Heart right ventricle (tissue), 16 donors: ENCODE measurements at regions not wholly inside any gene's neighbourhood (a gene's known extent, or its start where the extent isn't known, plus 50 kb on each side); places are given as distances from the start of the nearest gene placed in this dataset.

Experiments
- ATAC-seq, 8 donors: fragments of 200-7000 bp; cut with Tn5 transposase; one replicate each; pipeline ENCODE4 v1.9.1; 2020; ENCODE audit warnings: mild to moderate bottlenecking in 8 of 8, moderate library complexity in 8 of 8, moderate number of reproducible peaks in 1 of 8
- DNase-seq, 2 donors: peaks; one replicate each; pipeline ENCODE4 v3.0.0-alpha.2; 2020
- H3K27ac ChIP-seq, 10 donors: fragments of 200-600 bp; sonication (generic) in 2 of 10; one replicate each; pipeline versions ENCODE4 v1.5.0 to v1.8.0; 2020 to 2022; ENCODE audit warnings: mild to moderate bottlenecking in 3 of 10
- H3K27me3 ChIP-seq, 7 donors: fragments of 200-600 bp; one replicate each; pipeline ENCODE4 v1.8.0; 2021 to 2022; ENCODE audit warnings: mild to moderate bottlenecking in 2 of 7
- H3K36me3 ChIP-seq, 9 donors: fragments of 200-600 bp; sonication (generic) in 1 of 9; one replicate each; pipeline versions ENCODE4 v1.5.0 to v1.8.0; 2020 to 2022; ENCODE audit warnings: mild to moderate bottlenecking in 2 of 9
- H3K4me1 ChIP-seq, 9 donors: fragments of 200-600 bp; sonication (generic) in 1 of 9; one replicate each; pipeline versions ENCODE4 v1.5.0 to v1.8.0; 2020 to 2022; ENCODE audit warnings: mild to moderate bottlenecking in 4 of 9
- H3K4me3 ChIP-seq, 10 donors: fragments of 200-600 bp; sonication (generic) in 2 of 10; one replicate each; pipeline versions ENCODE4 v1.5.0 to v1.8.0; 2020 to 2022; ENCODE audit warnings: mild to moderate bottlenecking in 7 of 10, moderate library complexity in 2 of 10
- H3K9me3 ChIP-seq, 11 donors: fragments of 200-600 bp in 10 of 11; sonication (generic) in 2 of 11; one replicate each; pipeline versions ENCODE4 v1.5.0 to v1.8.0; 2013 to 2022; ENCODE audit warnings: mild to moderate bottlenecking in 2 of 11, control low read depth in 1 of 11, moderate library complexity in 1 of 11
- WGBS, 2 donors: extraction: QIAGEN DNeasy Blood & Tissue Kit; methylation state at CpG; one replicate each; pipeline ENCODE4 v1.1.7; 2013; ENCODE audit warnings: inconsistent platforms in 1 of 2; 5-methylcytosine and 5-hydroxymethylcytosine counted together
- intact Hi-C, 10 donors: fragments of 100-400 bp; cut with DNase I; formaldehyde crosslinking; loops; one replicate each; pipeline versions ENCODE4 v1.11.1 to v1.14.2; 2022
- TF ChIP-seq, protein P1 (sequence below), 9 donors: fragments of 200-600 bp; sonication (generic) in 2 of 9; IDR thresholded peaks; one replicate each; pipeline versions ENCODE4 v1.5.0 to v1.8.0; 2021 to 2022; ENCODE audit warnings: antibody characterized with exemption in 9 of 9, mild to moderate bottlenecking in 5 of 9, moderate library complexity in 1 of 9
- donor health status: Arrhythmogenic right ventricular cardiomyopathy.
- donor health status: ischemic (EF 13 %, LVEDD 7.1; RV severe dilation, severe dysfunction).
- donor health status: healthy with polysubstance abuse.
- donor health status: DM: no; HTN: yes; CAD: no.
- donor health status: DM: no; HTN: no; CAD: no.
- donor health status: ischemic (EF 25% LVEDD 6.9; RV normal size, moderate dysfunction).
- donor health status: ischemic (EF 25% LVEDD 5.7; RV mildly dilated, moderate dysfunction).
- donor health status: healthy.
- donor health status: DM: yes; HTN: yes; CAD: no.
- donor health status: Ischemic cardiomyopathy.
- donor health status: ischemic (EF 35%, LVEDD 5.7; RV mildly dilated, moderate dysfunction).
- donor health status: nonischemic (EF 11% LVEDD 7.7; RV severe dilation, severe dysfunction).
- donor health status: DM: yes; HTN: yes; CAD: no.
- donor health status: PGD.
- donor health status: ischemic (EF 29% LVEDD 5.4; RV normal size, mild dysfunction).
- donor health status: nonischemic (EF 23%, LVEDD 6.1; RV moderate dilation, normal function).

- ATAC-seq (peak in 4 of 8 donors; percentile 19 to 56 (median 40)), DNase-seq (no peak)
- Histone ChIP-seq H3K4me1 (peaks cover 12 to 50% (median 36%) of the 10 kb centered on the region in 9 donors), H3K9me3 (no peaks in the 10 kb centered on the region), H3K36me3 (no peaks in the 10 kb centered on the region), H3K27ac (peak overlapping the region in 6 of 10 donors; percentile 12 to 59 (median 34)), H3K27me3 (no peaks in the 10 kb centered on the region), H3K4me3 (peak overlapping the region in 3 of 10 donors; percentile 20 to 39 (median 32))
- WGBS, 2 donors = 78% methylated on average over 15 of the region's 15 CpGs
- intact Hi-C loops = no loop called here
- TF ChIP-seq, protein P1, sequence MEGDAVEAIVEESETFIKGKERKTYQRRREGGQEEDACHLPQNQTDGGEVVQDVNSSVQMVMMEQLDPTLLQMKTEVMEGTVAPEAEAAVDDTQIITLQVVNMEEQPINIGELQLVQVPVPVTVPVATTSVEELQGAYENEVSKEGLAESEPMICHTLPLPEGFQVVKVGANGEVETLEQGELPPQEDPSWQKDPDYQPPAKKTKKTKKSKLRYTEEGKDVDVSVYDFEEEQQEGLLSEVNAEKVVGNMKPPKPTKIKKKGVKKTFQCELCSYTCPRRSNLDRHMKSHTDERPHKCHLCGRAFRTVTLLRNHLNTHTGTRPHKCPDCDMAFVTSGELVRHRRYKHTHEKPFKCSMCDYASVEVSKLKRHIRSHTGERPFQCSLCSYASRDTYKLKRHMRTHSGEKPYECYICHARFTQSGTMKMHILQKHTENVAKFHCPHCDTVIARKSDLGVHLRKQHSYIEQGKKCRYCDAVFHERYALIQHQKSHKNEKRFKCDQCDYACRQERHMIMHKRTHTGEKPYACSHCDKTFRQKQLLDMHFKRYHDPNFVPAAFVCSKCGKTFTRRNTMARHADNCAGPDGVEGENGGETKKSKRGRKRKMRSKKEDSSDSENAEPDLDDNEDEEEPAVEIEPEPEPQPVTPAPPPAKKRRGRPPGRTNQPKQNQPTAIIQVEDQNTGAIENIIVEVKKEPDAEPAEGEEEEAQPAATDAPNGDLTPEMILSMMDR (IDR thresholded peaks at IDR 0.05) = no peak
Observed at GRCh38 chr18:24632158-24632988, 171.9 kb downstream of the HRH4 start.

GRCh38 chr18:24633121-24633520, 172.7 kb downstream of the HRH4 start:
- 94% methylated on average over 3 of the region's 3 CpGs for WGBS, 2 donors
- TF ChIP-seq, protein P1 (IDR thresholded peaks at IDR 0.05) = no peak
- no peaks in the 10 kb centered on the region for H3K9me3 ChIP-seq
- intact Hi-C loops = no loop called here
- peak overlapping the region in 3 of 10 donors; percentile 8 to 14 (median 9) for H3K27ac ChIP-seq
- H3K27me3 ChIP-seq = no peaks in the 10 kb centered on the region
- H3K36me3 ChIP-seq = no peaks in the 10 kb centered on the region
- H3K4me1 ChIP-seq = peaks cover 12 to 42% (median 29%) of the 10 kb centered on the region in 9 donors
- no peak overlapping the region for H3K4me3 ChIP-seq
- DNase-seq (no peak), ATAC-seq (no peak)

DNA sequence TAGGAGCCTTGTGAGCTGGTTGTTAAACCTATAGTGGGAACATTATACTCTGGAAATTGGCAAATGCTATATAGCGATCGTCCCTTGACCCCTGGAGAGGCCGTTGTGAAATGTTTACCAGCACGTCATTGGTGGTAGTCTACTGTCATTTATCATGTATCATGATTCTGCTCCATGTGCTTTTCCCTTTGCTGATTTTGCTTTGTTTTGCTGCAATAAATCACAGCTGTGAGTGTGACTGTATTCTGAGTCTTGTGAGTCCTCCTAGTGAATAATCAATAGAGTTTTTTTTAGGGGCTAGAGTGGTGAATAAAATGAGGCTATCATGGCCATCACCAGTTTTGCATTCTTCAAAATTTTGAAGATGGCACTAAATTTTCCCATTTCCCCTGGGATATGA, 189.1 kb downstream of the HRH4 start:
- 92 to 96% methylated on average over 4 of the region's 4 CpGs for WGBS, 2 donors
- no peaks in the 10 kb centered on the region for H3K4me1 ChIP-seq
- intact Hi-C loops = no loop called here
- no peak overlapping the region for H3K4me3 ChIP-seq
- no peaks in the 10 kb centered on the region for H3K27me3 ChIP-seq
- H3K9me3 ChIP-seq = peaks cover 0 to 11% (median 0%) of the 10 kb centered on the region in 11 donors
- no peak for ATAC-seq
- TF ChIP-seq, protein P1 (IDR thresholded peaks at IDR 0.05) = no peak
- H3K27ac ChIP-seq = no peak overlapping the region
- DNase-seq = no peak
- H3K36me3 ChIP-seq = no peaks in the 10 kb centered on the region

- H3K9me3 ChIP-seq = peaks cover 0 to 11% (median 0%) of the 10 kb centered on the region in 11 donors
- no peak overlapping the region for H3K27ac ChIP-seq
- ATAC-seq (no peak), DNase-seq (no peak)
- H3K27me3 ChIP-seq = no peaks in the 10 kb centered on the region
- intact Hi-C loops = loop anchor here in 2 of 10 donors (10.0 kb wide), 2 partner anchors 47 to 73 kb away; no protein-coding TSS in a partner anchor
- H3K4me3 ChIP-seq = no peak overlapping the region
- WGBS, 2 donors = 74 to 75% methylated on average over 2 of the region's 2 CpGs
- peaks cover 0 to 2% (median 0%) of the 10 kb centered on the region in 9 donors for H3K4me1 ChIP-seq
- TF ChIP-seq, protein P1 (IDR thresholded peaks at IDR 0.05) = no peak
- no peaks in the 10 kb centered on the region for H3K36me3 ChIP-seq
Observed at GRCh38 chr18:24651434-24651833, 191.0 kb downstream of the HRH4 start.
